ENCODE measurements at regions not wholly inside any gene's neighbourhood (a gene's known extent, or its start where the extent isn't known, plus 50 kb on each side); places are given as distances from the start of the nearest gene placed in this dataset.
"Not testable (repeated sequence)": the region's sequence is repeated elsewhere in the genome, so short reads cannot be mapped to it uniquely, and the experiment has no call there.

DNA sequence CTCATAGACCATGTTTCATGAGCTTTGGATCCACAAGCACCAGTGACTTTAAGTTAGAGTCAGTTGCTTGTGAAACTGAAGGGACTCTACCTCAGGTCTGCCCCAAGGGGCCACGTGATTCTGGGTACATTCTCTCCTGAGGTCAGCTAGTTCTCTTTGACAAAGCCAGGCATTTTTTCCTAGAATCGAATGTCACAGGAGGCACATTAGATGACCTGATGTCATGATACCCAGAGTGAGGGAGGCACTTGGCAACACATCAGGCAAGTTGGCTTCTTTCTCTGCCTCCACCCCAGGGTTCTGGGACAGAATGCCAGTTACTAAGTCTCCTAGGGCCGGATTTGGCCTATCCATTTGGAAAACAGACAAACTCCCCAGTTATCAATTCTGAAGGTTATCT lies 93.0 kb downstream of the APIP start:
- no peak for ATAC-seq
- intact Hi-C loops (cut with DNase I) = no loop called here
- Histone ChIP-seq H3K4me1 (peaks cover 0 to 11% (median 0%) of the 10 kb centered on the region in 12 donors), H3K4me3 (no peak overlapping the region), H3K27ac (no peak overlapping the region), H3K36me3 (no peaks in the 10 kb centered on the region), H3K9me3 (no peaks in the 10 kb centered on the region), H3K27me3 (no peaks in the 10 kb centered on the region)
- 50 to 70% (median 55%) methylated on average over 3 of the region's 3 CpGs for WGBS, 4 donors
- TF ChIP-seq POLR2A (IDR thresholded peaks at IDR 0.05) (no peak), CTCF (IDR thresholded peaks at IDR 0.05) (no peak)
- DNase-seq = no peak

DNA sequence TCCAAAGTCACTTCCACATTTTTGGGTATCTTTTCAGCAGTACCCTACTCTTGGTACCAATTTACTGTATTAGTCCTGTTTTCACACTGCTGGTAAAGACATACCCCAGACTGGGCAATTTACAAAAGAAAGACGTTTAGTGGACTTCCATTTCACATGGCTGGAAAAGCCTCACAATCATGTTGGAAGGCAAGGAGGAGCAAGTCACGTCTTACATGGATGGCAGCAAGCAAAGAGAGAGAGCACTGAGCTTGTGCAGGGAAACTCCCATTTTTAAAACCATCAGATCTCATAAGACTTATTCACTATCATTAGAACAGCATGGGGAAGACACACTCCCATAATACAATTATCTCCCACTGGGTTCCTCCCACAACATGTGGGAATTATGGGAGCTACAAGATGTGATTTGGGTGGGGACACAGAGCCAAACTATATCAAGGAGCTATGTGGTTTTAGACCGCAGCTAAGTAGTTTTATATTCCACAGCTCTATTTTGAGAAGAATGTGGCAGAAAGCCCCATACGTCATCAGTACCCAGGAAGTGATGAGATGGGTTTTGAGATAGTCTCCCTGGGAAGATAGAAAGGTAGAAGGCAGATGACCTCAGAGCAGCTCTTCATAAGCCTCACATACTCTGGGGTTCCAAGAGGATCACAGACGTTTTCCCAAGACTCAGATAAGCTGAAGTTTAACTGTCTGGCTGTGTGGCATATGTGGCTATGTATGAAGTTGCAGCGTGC lies 96.3 kb downstream of the APIP start:
- intact Hi-C loops (cut with DNase I) = no loop called here
- 59 to 68% (median 64%) methylated on average over 6 of the region's 6 CpGs for WGBS, 4 donors
- TF ChIP-seq POLR2A (IDR thresholded peaks at IDR 0.05) (no peak), CTCF (IDR thresholded peaks at IDR 0.05) (no peak)
- ATAC-seq = no peak
- Histone ChIP-seq H3K27me3 (no peaks in the 10 kb centered on the region), H3K36me3 (no peaks in the 10 kb centered on the region), H3K27ac (no peak overlapping the region), H3K4me1 (peaks cover 0 to 11% (median 0%) of the 10 kb centered on the region in 12 donors), H3K4me3 (no peak overlapping the region), H3K9me3 (no peaks in the 10 kb centered on the region)
- no peak for DNase-seq

- DNase-seq; H3K27ac ChIP-seq; H3K4me1 ChIP-seq; H3K4me3 ChIP-seq; H3K36me3 ChIP-seq; H3K27me3 ChIP-seq; intact Hi-C loops (cut with DNase I); ATAC-seq: not testable (repeated sequence)
- WGBS, 4 donors = 65 to 86% (median 75%) methylated on average over 3 of the region's 3 CpGs
- peaks cover 0 to 13% (median 7%) of the 10 kb centered on the region in 12 donors for H3K9me3 ChIP-seq
Measured at GRCh38 chr11:34817812-34818211, 98.4 kb downstream of the APIP start.

DNA sequence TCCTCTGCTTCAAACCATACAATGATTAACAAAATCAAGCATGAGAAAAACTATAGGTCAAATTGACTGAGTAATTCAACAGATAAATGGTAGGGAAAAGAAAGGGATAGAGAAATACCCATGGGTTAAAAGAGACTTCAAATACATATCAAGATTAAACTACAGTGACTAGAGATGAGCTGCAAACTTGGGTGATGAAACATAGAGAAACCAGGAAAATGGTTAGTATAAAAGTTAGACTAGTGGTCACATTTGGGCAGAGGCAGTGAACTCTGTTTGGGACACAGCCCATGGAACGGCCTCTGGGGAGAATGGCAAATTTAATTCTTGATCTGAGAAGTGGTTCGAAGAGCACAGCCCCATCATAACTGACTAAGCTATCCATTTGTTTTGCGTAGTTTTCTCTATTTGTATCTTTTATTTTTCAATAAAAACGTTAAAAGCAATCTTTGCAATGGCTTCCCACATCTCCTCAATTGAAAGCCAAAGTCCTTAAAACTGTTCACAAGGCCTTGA lies 99.4 kb downstream of the APIP start:
- intact Hi-C loops (cut with DNase I) = no loop called here
- Histone ChIP-seq H3K27me3 (no peaks in the 10 kb centered on the region), H3K4me3 (no peak overlapping the region), H3K9me3 (peaks cover 0 to 21% (median 9%) of the 10 kb centered on the region in 12 donors), H3K36me3 (no peaks in the 10 kb centered on the region), H3K4me1 (no peaks in the 10 kb centered on the region), H3K27ac (no peak overlapping the region)
- DNase-seq (no peak), ATAC-seq (no peak)
- TF ChIP-seq CTCF (IDR thresholded peaks at IDR 0.05) (no peak), POLR2A (IDR thresholded peaks at IDR 0.05) (no peak)
- 76 to 80% (median 79%) methylated on average over 4 of the region's 4 CpGs for WGBS, 4 donors

Data from heart left ventricle (tissue), 16 donors.